SH-SY5Y (cell line): ENCODE measurements at regions not wholly inside any gene's neighbourhood (a gene's known extent, or its start where the extent isn't known, plus 50 kb on each side); places are given as distances from the start of the nearest gene placed in this dataset.

Experiments used
- GATA2 ChIP-seq: IDR thresholded peaks from 2 replicates; pipeline ENCODE4 v1.6.1; 2011; ENCODE audit warnings: mild to moderate bottlenecking, low read depth, low read length
- GATA3 ChIP-seq: IDR thresholded peaks from 2 replicates; pipeline ENCODE4 v1.6.1; 2011; ENCODE audit warnings: low read depth, mild to moderate bottlenecking, low read length, moderate library complexity

DNA sequence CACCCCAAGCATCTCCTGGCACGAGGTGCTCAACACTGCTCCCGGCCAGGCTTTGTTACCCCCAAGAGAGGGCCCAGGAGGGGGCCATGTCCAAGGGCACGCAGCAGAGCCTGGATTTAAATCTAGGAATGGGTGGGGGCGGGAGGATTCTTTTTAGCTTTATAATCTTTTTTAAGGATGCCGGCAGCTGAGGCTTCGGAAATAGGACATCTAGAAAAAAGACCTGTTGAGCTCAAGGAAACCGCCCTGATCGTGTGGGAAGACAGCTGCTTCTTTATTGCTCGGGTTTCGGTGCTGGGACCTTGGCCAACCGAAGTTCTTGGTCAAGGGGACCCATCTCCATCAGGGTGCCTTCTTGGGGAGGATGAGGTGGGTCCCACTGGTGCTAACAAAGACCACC lies 317.9 kb downstream of the CTTN start:
- TF ChIP-seq GATA3 (no peak), GATA2 (no peak)

DNA sequence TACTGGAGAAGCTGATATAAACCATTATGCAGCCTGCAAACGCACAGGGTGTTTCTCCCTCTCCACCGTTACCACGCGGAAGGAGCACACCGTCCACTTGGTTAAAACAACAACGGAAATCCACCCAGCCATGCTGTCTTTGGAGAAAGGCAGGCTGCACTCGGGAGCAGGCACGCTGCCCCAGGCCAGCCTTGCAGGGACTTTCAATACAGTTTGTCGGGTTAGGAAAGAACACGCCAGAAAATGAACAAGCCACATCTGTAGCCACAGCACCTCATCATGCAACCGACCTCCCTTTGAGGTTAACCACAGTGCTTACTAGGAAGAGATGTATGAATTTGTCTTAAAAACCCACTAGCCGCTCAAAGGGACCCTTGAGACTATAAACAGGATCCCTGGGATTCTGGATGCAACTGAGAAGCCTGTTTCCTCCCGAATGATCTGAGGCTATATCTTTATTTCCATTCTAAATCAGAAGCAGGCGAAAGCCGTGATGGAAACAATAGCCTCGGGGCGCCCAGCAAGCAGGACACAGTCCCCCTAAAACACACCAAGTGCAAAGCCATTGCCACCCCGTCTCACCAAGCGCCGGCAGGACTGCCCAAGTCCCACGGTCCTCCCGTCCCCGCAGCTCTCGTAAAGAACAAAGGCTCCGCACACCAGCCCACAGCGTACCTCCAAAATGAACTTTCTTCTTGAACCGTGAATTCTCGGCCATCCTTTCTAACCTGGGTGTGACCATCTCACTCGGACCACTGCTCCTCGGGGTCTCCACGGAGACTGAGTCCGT lies 318.9 kb downstream of the CTTN start:
- TF ChIP-seq GATA2 (no peak), GATA3 (no peak)

DNA sequence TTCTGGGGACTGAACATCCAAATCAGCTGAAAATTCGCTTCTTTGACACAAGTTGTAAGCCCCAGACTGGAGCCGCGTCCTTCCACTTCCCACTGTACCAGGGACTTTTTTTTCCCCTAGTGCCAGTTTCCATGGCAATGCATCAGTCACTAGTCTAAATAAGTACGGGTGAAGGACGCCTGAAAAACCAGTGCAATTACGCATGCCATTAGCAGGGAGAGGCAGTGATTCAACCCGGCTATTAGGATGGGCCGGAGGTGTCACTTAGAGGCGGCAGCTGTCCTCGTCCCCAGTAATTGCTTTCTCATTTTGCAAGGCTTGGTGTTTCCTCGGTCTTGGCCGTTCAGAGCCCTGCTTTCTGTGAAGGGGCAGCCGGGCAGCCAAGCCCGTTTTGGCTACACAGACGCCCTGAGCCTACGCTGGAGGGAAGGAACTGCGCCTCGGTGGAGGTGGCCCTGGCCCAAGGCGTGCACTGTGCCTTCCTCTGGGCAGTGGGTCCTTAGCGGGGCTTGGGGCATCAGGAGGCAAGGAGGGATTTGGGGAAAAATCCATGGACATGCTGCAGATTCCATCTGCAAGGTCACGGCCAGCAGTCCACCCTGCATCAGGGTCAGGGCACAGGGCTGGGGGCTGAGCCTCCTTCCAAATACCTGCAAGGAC lies 319.7 kb downstream of the CTTN start:
- TF ChIP-seq GATA3, result no peak
- no peak for TF ChIP-seq GATA2

DNA sequence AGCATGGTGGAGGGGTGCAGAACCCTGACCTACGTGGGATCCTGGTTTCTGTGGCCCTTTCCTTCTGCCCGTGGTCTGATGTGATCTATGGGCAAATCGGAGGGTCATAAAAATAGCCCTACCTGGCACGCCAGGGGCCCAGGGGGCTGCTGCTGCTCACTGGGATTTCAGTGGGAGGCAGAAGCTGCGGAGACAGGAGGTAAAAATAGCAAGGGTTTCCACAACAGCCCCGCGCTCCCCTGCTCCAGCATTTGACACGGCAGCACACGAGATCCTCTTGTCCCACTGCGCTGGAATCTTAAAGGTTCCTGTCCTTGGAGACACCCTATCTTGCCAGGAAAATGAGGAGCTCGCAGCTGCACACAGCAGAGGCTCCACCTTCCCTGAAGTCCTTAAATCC lies 321.2 kb downstream of the CTTN start:
- TF ChIP-seq GATA3, result no peak
- TF ChIP-seq GATA2, result no peak

DNA sequence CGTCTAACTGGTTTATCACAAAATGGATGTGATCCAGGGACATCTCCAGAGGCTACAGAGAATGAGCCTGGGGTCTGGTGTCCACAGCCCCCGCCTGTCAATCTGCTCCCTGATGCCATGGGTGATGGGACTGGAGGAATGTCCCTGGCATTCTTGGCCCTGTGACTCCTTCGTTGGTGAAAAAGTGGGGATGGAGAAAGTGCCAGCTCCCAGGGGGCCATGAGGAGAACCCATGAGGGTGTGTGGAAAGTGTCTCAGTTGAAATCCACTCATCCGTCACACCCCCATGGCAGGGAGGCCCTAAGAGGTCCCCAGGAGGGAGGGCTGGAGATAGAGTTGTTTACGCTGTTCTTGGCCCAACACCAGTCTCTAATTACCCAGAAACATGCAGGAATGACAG lies 322.0 kb downstream of the CTTN start:
- TF ChIP-seq GATA3 (no peak), GATA2 (no peak)

DNA sequence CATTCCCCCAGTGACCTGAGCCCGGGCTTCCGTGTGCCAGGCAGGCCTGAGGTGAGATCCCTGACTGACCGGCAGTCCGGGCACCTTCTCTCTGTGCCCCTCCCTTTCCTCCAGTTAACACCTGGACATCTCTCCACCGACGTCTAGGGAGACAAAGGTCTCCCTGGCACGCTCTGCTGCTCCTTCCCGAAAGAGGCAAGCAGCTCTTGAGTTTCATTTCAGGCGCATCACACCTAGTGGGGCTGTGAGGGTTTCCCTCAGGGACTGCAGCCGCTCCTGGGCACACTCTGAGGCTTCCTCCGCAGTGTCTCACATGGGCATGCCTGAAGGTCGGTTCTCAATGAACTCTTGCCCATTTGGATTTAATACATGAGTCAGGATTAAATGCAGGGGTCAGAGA lies 322.7 kb downstream of the CTTN start:
- TF ChIP-seq GATA3, result no peak
- no peak for TF ChIP-seq GATA2

DNA sequence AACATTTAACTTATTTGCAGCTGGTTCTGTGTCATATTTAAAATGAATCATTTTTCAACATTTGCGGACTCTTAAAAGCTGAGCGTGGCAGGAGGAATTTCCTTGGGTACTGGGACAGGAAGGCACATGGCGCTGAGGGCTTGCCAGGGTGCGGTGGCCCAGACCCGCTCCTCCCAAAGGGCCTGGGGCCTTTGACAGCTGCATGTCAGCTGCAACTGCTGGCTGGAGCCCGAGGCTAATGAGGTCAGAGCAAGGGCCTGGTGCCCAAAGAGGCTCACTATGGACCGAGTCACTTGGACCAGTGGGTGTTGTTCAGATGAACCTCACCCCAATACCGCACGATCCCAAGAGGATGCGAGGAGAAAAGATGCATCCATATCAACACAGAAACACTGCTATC lies 326.9 kb downstream of the CTTN start:
- TF ChIP-seq GATA2 (no peak), GATA3 (no peak)

DNA sequence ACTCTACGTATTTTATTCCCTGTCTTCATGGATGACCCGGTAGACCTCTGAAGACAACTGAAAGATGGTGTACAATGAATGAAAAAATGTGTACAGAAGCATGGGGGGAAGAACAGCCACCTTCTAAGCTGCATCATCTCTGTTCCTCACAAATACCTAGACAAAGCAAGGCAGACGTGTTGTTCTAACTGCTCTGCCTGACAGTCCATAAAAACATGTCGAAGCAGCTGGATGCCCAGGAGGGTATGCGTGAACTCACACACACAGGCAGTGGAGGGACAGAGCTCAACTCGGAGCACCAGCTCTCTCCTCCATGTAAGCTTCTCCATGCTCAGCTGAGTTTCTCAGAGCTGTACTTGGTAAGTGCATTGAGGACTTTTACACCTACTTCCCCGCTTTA lies 327.4 kb downstream of the CTTN start:
- TF ChIP-seq GATA2, result no peak
- TF ChIP-seq GATA3, result no peak

DNA sequence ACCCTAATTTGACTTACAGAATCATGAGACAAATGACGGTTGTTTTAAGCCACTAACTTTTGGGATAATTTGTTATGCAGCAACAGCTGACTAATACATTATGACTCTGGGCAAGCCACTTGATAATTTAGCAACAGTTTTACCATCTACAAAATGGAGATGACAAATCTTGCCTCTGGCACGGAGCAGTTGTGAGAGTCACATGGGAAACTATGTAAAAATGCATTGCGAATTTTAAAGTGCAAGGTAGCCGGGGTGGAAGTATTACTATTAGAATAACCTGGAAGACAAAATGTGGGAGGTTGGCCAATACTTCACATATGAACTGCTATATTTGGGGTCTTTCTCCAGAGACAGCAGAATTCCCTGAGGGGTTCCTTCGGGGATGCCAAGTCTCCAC lies 328.7 kb downstream of the CTTN start:
- no peak for TF ChIP-seq GATA2
- TF ChIP-seq GATA3, result no peak

DNA sequence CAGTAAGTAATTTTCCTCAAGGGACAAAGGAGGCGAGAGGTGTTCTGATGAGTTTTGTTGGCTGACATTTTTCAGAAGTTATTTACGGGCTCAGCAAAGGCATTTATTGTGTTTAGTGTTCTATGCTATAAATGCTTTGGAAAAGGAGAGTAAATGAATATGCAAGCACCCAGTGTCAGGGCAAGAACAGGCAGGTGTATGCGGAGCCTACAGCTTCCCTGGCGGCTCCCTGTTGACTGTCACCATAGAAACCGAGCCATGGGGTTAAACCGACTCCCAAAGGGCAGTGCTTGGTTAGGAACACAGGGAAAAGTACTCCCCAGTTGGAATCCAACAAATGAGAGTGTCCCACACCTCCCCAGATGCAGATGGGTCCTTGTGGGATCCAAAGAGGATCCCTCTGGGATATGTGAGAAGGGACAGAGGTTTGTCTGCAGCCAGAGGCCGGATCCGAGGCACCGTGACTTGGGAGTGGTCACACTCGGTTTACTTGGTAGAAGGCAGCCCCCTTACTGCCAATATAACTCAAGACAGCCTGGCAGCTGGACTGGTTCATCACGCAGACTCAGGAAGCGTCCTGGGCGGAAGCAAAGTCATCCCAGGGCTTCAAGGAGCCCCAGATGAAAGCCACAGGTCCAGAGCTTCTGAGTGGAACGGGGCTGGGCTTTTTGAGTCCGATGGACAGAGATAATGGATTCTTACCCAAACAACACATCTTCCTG lies 329.7 kb downstream of the CTTN start:
- no peak for TF ChIP-seq GATA3
- no peak for TF ChIP-seq GATA2

DNA sequence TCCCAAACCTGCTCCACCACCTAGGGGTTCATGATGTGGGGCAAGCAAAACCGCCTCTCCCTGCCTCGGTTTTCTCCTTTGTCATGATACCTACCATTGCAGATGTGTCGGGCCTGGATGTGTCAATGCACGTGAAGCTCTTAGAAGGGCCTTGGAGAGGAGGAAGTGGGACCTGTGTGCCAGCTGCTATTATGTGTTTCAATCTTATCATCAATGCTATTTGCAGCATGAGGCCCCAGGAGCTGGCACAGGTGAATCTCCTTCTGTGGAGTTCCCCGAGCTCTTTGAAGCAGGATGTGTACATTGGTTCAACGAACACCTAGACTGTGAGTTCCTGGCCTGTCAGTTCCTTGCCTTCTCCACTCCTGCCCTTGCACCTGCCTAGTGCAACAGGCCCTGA lies 331.6 kb downstream of the CTTN start:
- no peak for TF ChIP-seq GATA2
- no peak for TF ChIP-seq GATA3

DNA sequence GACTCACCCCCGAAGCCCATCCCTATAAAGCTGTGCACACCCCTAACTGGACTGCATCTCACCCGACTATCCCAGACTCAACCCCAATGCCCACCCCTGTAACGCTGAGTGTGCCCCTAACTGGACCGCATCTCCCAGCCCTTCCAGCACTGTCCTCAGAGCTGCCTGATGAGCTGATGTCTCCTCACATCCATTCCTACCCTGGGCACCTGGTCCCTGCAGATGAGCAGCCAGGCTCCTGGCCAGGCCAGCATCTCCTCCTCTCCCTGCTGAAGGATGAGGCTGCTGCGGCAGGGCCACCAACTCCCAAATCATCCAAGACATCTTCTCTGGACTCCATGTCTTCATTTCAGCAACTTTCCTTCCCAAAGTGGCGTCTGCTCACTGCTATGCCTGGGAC lies 332.1 kb downstream of the CTTN start:
- no peak for TF ChIP-seq GATA3
- TF ChIP-seq GATA2, result no peak

DNA sequence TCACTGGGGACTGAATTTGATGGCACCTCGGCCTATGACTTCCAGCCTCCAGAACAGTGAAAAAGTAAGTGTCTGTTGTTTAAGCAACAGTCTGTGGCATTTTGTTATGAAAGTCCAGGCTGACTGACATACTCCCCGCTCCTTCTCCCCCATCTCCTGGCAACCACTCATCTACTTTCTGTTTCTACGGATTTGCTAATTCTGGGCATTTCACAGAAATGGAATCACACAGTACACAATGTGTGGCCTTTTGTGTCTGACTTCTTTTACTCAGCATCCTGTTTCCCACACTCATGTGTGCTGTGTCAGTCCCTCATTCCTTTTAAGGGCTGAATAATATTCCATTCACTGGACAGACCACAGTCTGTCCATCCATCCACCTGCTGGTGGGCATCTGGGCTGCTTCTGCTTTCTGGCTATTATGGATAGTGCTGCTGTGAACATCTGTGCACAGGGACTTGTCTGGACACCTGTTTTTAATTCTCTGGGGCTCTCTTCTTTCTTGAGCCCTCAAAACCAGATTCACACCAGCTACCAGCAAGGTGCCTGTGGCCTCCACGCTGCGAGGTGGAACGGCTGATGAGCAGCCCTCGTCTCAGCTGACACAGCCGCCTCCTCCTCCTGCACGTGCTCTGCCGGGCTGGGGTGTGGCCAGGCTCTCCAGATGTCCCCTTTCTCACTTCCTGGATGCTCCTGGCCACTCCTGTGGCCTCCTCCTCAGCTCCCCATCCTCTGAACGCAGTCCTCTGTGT lies 333.1 kb downstream of the CTTN start:
- TF ChIP-seq GATA3 (no peak), GATA2 (no peak)
